Amniotic epithelial cell (primary cell): ENCODE measurements at regions not wholly inside any gene's neighbourhood (a gene's known extent, or its start where the extent isn't known, plus 50 kb on each side); places are given as distances from the start of the nearest gene placed in this dataset.
"Not testable (repeated sequence)": the region's sequence is repeated elsewhere in the genome, so short reads cannot be mapped to it uniquely, and the experiment has no call there.

Source experiments
- DNase-seq: peaks from one replicate; pipeline ENCODE4 v3.0.0-alpha.2; 2010; ENCODE audit warnings: low read depth

- no peak for DNase-seq
These were observed 262.9 kb upstream of the MAP2 start for GRCh38 chr2:209160800-209161588.

DNA sequence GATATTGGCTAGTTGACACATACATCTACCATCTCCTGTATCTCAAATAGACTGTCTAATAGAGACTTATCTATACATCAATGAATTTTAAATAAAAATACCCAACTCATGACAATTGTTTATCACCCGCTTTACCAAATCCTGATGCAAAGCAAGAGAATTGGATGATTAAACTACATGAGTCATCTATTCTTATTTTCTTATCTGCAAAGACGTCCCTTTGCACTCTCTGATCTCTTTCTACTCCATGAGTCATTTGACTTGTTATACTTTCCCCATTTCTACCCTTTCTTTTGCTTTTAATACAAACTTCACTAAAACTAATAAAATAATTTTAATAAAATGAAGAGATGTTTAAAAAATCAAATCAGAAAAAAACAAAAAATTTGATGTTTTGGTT lies 261.7 kb upstream of the MAP2 start:
- DNase-seq: no peak

GRCh38 chr2:209181984-209182383 lies 241.9 kb upstream of the MAP2 start:
- no peak for DNase-seq

DNA sequence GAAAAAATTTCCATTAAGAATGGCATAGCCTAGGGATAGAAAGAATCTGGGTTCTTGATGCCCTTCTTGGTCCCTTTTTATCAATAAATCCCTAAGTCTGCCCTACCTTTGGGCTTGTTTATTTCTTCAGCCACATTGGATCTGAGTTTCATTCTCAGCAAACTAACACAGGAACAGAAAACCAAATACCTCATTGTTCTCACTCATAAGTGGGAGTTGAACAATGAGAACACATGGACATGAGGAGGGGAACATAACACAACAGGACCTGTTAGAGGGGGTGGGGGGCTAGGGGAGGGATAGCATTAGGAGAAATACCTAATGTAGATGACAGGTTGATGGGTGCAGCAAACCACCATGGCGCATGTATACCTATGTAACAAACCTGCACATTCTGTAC lies 237.0 kb upstream of the MAP2 start:
- not testable (repeated sequence) for DNase-seq

- DNase-seq: no peak
These were observed 234.0 kb upstream of the MAP2 start for GRCh38 chr2:209189893-209190292.

DNA sequence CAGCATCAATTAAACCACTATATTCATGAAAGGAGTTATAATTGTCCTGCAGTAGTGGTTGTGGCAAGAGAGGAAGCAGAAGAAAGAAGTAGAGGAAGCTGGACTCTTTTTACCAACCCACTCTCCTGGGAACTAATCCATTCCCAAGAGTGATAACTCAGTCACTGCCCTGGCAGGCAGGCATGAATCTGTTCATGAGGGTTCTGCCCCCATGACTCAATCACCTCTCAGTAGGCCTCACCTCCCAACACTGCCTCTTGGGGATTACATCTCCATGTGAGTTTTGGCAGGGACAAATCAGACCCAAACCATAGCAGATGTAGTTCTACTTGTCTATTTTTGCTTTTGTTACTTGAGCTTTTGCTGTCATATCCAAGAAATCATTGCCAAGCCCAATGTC lies 232.7 kb upstream of the MAP2 start:
- no peak for DNase-seq

DNA sequence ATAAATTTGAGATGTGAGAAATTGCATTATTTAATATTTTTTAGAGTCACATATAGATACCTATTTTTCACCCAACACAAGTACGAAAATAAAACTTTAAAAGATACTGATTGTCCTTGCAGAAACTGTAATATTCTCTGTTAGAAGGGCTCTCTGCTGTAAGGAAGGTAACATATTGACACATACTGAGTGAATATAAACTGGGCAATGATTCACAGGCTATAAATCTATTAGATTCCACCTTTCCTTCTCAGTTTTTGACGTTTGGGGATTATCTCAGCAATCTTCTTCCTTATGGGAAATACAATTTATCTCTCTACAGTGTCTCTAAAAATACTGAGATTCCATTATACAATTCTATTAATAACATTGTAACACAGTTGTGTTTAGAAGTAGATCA lies 229.1 kb upstream of the MAP2 start:
- no peak for DNase-seq

DNA sequence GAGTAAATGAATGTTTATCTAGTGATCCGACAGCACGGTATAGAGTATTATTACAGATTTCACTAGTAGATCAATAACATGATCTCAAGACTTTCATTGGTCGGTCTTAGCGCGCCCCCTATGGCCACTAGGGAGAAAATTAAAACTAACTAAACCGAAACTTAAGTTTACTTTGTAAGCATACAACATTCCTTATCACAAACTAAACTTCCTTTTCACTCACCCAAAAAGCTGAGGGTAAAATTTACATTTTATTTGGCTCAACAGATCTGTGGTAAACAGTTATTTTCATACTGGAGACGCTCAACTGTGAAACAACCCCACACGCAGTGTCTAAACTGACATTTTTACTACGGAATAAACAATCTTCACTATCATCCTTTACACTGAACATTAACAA lies 215.6 kb upstream of the MAP2 start:
- peak; percentile 4 for DNase-seq

GRCh38 chr2:209209943-209210342 lies 213.9 kb upstream of the MAP2 start:
- DNase-seq: no peak

- DNase-seq: no peak
These were observed 193.3 kb upstream of the MAP2 start for GRCh38 chr2:209230560-209230959.

- DNase-seq: no peak
These were observed 187.5 kb upstream of the MAP2 start for GRCh38 chr2:209236377-209236776.

DNA sequence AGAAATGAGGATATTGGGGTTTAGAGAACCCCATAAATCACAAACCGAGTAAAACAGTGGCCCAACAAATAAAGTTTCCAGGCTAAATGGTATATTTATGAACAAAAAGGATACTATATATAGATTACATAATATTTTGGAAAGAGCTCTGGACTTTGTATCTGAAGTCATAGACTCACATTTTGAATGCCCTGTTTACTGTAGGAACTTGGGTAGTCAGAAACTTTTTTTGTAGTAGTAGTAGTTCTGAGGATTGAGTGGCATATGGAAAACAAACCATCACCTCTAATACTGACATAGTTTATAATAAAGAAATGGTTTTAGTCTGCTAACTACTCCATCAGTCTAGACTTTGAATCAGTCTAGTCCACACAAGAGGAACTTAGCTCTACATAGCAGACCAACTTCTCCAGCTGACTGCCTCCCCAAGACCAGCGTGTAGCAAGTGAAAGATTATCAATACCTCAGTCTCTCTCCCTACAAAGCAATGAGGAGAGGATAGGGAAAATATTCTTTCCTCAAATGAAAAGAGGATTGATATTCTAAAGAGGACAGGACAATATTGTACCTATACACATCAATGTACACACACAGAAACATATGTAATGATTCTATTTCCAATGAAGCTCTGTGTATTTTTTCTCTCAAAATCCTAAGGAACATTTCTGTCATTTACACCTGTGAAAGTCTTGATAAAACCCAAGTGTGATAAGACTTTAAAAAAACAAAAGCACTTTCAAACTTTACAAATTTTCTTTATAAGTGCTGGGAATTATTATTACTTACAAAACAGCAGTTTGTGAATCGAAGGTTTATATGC lies 184.9 kb upstream of the MAP2 start:
- no peak for DNase-seq

DNA sequence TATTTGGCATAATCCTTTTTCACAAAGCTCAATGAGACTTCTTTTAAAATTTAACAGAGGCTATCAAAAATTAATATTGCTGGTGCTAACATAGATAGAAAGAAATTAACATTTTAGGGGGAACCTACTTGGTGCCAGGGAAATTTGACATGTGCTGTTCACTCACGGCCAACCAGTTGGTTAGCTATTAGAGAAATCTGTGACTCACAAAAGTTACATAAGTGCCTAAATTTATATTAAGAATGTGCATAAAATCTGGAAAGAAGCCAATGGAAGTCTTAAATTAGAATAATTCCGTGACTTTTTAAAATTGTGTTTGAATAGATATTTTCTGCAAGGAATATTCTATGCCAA lies 184.3 kb upstream of the MAP2 start:
- DNase-seq: no peak

DNA sequence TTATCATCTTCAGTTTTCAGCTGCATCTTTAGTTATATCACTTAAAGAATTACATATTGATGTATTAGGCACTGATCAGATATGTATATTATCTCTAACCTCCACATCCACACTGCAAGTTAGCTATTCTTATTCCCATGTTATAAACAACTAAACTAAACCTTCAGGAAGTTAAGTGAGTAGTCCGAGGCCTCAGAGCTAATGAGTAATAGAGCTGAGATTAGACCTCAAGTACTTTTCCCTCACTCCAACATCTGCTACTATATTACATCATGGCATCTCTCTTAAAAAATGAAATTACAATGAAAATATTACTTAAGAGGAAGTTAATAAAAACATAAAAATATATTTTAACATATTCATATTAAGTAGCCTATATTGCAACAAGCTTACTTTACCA lies 183.6 kb upstream of the MAP2 start:
- no peak for DNase-seq

DNA sequence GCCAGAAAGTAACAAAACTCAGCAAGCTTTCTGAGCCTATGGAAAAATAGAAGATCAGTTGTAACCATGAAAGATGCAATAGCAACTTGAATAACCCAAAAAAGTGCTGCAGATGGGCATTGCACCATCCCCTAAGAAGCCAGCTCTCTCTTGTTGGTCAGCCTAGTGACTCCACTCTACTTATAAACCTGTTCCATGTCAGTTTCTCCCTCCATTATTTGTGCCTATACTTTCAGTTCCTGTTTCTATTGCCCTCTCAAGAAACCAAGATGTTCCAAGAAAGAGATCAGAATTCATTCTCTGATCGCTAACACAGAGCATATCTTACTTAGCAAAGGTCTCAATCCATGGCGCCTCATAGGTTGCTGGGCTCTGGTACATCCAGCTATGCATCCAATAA lies 170.3 kb upstream of the MAP2 start:
- DNase-seq: no peak

- DNase-seq: no peak
These were observed 164.1 kb upstream of the MAP2 start for GRCh38 chr2:209259767-209260166.

- no peak for DNase-seq
These were observed 163.6 kb upstream of the MAP2 start for GRCh38 chr2:209260281-209260680.

GRCh38 chr2:209261366-209262053 lies 162.3 kb upstream of the MAP2 start:
- DNase-seq: not testable (repeated sequence)

- no peak for DNase-seq
These were observed 154.8 kb upstream of the MAP2 start for GRCh38 chr2:209269024-209269423.

DNA sequence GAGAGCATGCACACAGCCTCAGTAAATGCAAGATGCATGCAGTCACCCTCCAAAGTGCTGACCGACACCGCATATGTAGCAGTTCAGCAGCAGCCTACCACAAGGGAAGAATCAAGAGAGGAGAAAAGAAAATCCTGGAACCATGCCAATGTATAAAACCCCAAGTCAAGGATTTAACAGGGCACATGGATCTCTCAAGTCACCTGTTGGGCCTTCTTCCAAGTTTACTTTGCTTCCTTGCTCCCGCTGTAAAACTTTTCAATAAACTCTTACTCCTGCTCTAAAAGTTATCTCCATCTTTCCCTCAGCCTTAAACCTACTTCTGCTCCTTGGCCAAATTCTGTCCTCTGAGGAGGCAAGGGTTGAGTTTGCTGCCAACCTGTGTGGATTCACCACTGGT lies 147.8 kb upstream of the MAP2 start:
- DNase-seq: no peak

DNA sequence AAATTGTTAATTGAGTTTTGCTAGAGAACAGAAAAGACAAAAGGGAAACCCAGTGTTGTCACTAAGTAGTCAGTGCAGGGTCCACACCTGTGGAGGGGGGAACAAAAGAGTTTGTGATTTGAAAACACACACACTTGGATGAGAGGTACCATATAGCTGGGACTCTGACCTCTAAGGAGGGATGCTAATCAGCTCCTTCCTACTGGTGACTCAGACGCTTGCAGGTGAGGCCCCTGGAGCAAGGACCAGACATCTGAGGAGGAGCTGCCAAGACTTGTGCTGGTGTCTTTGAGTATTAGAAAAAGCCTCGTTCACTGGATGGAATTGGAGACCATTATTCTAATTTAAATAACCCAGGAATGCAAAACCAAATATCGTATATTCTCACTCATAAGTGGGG lies 146.4 kb upstream of the MAP2 start:
- DNase-seq: no peak

- no peak for DNase-seq
These were observed 125.2 kb upstream of the MAP2 start for GRCh38 chr2:209298601-209299000.

DNA sequence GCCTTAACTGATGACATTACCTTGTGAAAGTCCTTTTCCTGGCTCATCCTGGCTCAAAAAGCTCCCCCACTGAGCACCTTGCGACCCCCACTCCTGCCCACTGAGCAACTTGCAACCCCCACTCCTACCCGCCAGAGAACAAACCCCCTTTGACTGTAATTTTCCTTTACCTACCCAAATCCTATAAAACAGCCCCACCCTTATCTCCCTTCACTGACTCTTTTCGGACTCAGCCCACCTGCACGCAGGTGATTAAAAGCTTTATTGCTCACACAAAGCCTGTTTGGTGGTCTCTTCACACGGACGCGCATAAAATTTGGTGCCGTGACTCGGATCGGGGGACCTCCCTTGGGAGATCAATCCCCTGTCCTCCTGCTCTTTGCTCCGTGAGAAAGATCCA lies 124.4 kb upstream of the MAP2 start:
- not testable (repeated sequence) for DNase-seq
